Heart left ventricle (tissue), 16 donors: ENCODE measurements at regions not wholly inside any gene's neighbourhood (a gene's known extent, or its start where the extent isn't known, plus 50 kb on each side); places are given as distances from the start of the nearest gene placed in this dataset.

Source experiments
- ATAC-seq, 4 donors: fragments of 200-7000 bp; cut with Tn5 transposase; one replicate each; pipeline ENCODE4 v1.9.1; 2020 to 2022; ENCODE audit warnings: moderate library complexity in 4 of 4, mild to moderate bottlenecking in 3 of 4, moderate number of reproducible peaks in 1 of 4
- DNase-seq, 5 donors: peaks; one replicate each; pipeline ENCODE4 v3.0.0-alpha.2; 2020
- H3K27ac ChIP-seq, 12 donors: fragments of 200-600 bp; sonication (generic) in 4 of 12; one replicate each; pipeline versions ENCODE4 v1.5.0 to v1.8.0; 2016 to 2022; ENCODE audit warnings: mild to moderate bottlenecking in 2 of 12
- H3K27me3 ChIP-seq, 9 donors: fragments of 200-600 bp; sonication (generic) in 2 of 9; one replicate each; pipeline versions ENCODE4 v1.5.1 to v1.8.0; 2016 to 2022; ENCODE audit warnings: mild to moderate bottlenecking in 3 of 9
- H3K36me3 ChIP-seq, 9 donors: fragments of 200-600 bp; sonication (generic) in 2 of 9; one replicate each; pipeline versions ENCODE4 v1.5.0 to v1.8.0; 2018 to 2022; ENCODE audit warnings: mild to moderate bottlenecking in 2 of 9
- H3K4me1 ChIP-seq, 12 donors: fragments of 200-600 bp; sonication (generic) in 4 of 12; one replicate each; pipeline versions ENCODE4 v1.5.0 to v1.8.0; 2016 to 2022; ENCODE audit warnings: mild to moderate bottlenecking in 3 of 12
- H3K4me3 ChIP-seq, 12 donors: fragments of 200-600 bp; sonication (generic) in 4 of 12; one replicate each; pipeline versions ENCODE4 v1.5.0 to v1.8.0; 2017 to 2022; ENCODE audit warnings: mild to moderate bottlenecking in 9 of 12, moderate library complexity in 4 of 12
- H3K9me3 ChIP-seq, 12 donors: fragments of 200-600 bp; sonication (generic) in 4 of 12; one replicate each; pipeline versions ENCODE4 v1.5.0 to v1.8.0; 2016 to 2022; ENCODE audit warnings: mild to moderate bottlenecking in 1 of 12
- CTCF ChIP-seq, 12 donors: fragments of 200-600 bp; sonication (generic) in 4 of 12; IDR thresholded peaks; one replicate each; pipeline versions ENCODE4 v1.5.0 to v1.8.0; 2018 to 2022; ENCODE audit warnings: antibody characterized with exemption in 12 of 12, mild to moderate bottlenecking in 5 of 12
- POLR2A ChIP-seq, 2 donors: fragments of 450-650 bp; IDR thresholded peaks; one replicate each; pipeline ENCODE4 v1.6.1; 2017; ENCODE audit warnings: antibody characterized with exemption in 2 of 2, mild to moderate bottlenecking in 2 of 2, moderate library complexity in 2 of 2
- WGBS, 4 donors: extraction: QIAGEN DNeasy Blood & Tissue Kit in 2 of 4; methylation state at CpG; one replicate each; pipeline versions ENCODE4 v1.1.5 to v1.1.7; 2013 to 2018; 5-methylcytosine and 5-hydroxymethylcytosine counted together
- intact Hi-C, 10 donors: fragments of 100-400 bp; cut with DNase I; formaldehyde crosslinking; loops; one replicate each; pipeline versions ENCODE4 v1.11.1 to v1.14.2; 2022
- donor health status: ischemic (EF 13 %, LVEDD 7.1; RV severe dilation, severe dysfunction).
- donor health status: healthy with polysubstance abuse.
- donor health status: DM: no; HTN: yes; CAD: no.
- donor health status: DM: no; HTN: no; CAD: no.
- donor health status: ischemic (EF 25% LVEDD 6.9; RV normal size, moderate dysfunction).
- donor health status: ischemic (EF 25% LVEDD 5.7; RV mildly dilated, moderate dysfunction).
- donor health status: healthy.
- donor health status: DM: yes; HTN: yes; CAD: no.
- donor health status: ischemic (EF 35%, LVEDD 5.7; RV mildly dilated, moderate dysfunction).
- donor health status: nonischemic (EF 11% LVEDD 7.7; RV severe dilation, severe dysfunction).
- donor health status: DM: yes; HTN: yes; CAD: no.
- donor health status: PGD.
- donor health status: ischemic (EF 29% LVEDD 5.4; RV normal size, mild dysfunction).
- donor health status: nonischemic (EF 23%, LVEDD 6.1; RV moderate dilation, normal function).

GRCh38 chr16:55938126-55938525, 63.0 kb upstream of the CES5A start:
- TF ChIP-seq CTCF (IDR thresholded peaks at IDR 0.05) (no peak), POLR2A (IDR thresholded peaks at IDR 0.05) (no peak)
- no peaks in the 10 kb centered on the region for H3K36me3 ChIP-seq
- ATAC-seq = no peak
- WGBS, 4 donors = 58 to 63% (median 61%) methylated on average over 1 of the region's 1 CpG
- peaks cover 0 to 21% (median 0%) of the 10 kb centered on the region in 12 donors for H3K9me3 ChIP-seq
- no peak for DNase-seq
- no peaks in the 10 kb centered on the region for H3K4me1 ChIP-seq
- H3K4me3 ChIP-seq = no peak overlapping the region
- H3K27me3 ChIP-seq = peaks cover 0 to 3% (median 0%) of the 10 kb centered on the region in 9 donors
- H3K27ac ChIP-seq = no peak overlapping the region
- intact Hi-C loops = no loop called here

- 70 to 79% (median 75%) methylated on average over 3 of the region's 3 CpGs for WGBS, 4 donors
- no peak overlapping the region for H3K4me3 ChIP-seq
- H3K4me1 ChIP-seq = no peaks in the 10 kb centered on the region
- peaks cover 0 to 3% (median 0%) of the 10 kb centered on the region in 9 donors for H3K27me3 ChIP-seq
- peaks cover 0 to 2% (median 0%) of the 10 kb centered on the region in 12 donors for H3K9me3 ChIP-seq
- no peak for ATAC-seq
- DNase-seq = no peak
- no peak overlapping the region for H3K27ac ChIP-seq
- intact Hi-C loops = no loop called here
- H3K36me3 ChIP-seq = no peaks in the 10 kb centered on the region
- TF ChIP-seq POLR2A (IDR thresholded peaks at IDR 0.05) = no peak
- TF ChIP-seq CTCF (IDR thresholded peaks at IDR 0.05) = no peak
Measured at GRCh38 chr16:55933038-55933437, 57.9 kb upstream of the CES5A start.

- no peaks in the 10 kb centered on the region for H3K27me3 ChIP-seq
- H3K36me3 ChIP-seq = no peaks in the 10 kb centered on the region
- 68 to 79% (median 73%) methylated on average over 2 of the region's 2 CpGs for WGBS, 4 donors
- DNase-seq (no peak), ATAC-seq (no peak)
- intact Hi-C loops = no loop called here
- no peaks in the 10 kb centered on the region for H3K4me1 ChIP-seq
- peaks cover 0 to under 1% (median 0%) of the 10 kb centered on the region in 12 donors for H3K9me3 ChIP-seq
- no peak for TF ChIP-seq CTCF (IDR thresholded peaks at IDR 0.05)
- no peak for TF ChIP-seq POLR2A (IDR thresholded peaks at IDR 0.05)
- H3K27ac ChIP-seq = no peak overlapping the region
- no peak overlapping the region for H3K4me3 ChIP-seq
Measured at GRCh38 chr16:55930036-55930435, 54.9 kb upstream of the CES5A start.

GRCh38 chr16:55929181-55929580, 54.0 kb upstream of the CES5A start:
- TF ChIP-seq POLR2A (IDR thresholded peaks at IDR 0.05) (no peak), CTCF (IDR thresholded peaks at IDR 0.05) (no peak)
- Histone ChIP-seq H3K4me3 (no peak overlapping the region), H3K27ac (no peak overlapping the region), H3K4me1 (no peaks in the 10 kb centered on the region), H3K36me3 (no peaks in the 10 kb centered on the region), H3K9me3 (no peaks in the 10 kb centered on the region), H3K27me3 (no peaks in the 10 kb centered on the region)
- intact Hi-C loops = no loop called here
- 83 to 84% (median 83%) methylated on average over 7 to 8 of the region's 8 CpGs for WGBS, 4 donors
- no peak for ATAC-seq
- no peak for DNase-seq
